Activated CD8-positive, alpha-beta T cell treated with anti-CD3 and anti-CD28 coated beads, Interleukin-2, amount 10 ng/mL, durations not matched to agents 7 days and 5 days (primary cell): ENCODE measurements at regions not wholly inside any gene's neighbourhood (a gene's known extent, or its start where the extent isn't known, plus 50 kb on each side); places are given as distances from the start of the nearest gene placed in this dataset.

Experiments used
- ATAC-seq: fragments of 150-1000 bp; cut with Tn5 transposase; one replicate; pipeline ENCODE4 v1.10.0; 2021; ENCODE audit warnings: moderate library complexity
- CTCF ChIA-PET: fragments of 350-600 bp; sonication (Branson Sonifier 250); formaldehyde crosslinking; loops from one replicate; lab custom pipeline; 2021; ENCODE audit warnings: antibody characterized with exemption; lab: Charles Lee
- POLR2A ChIA-PET: fragments of 350-600 bp; sonication (Branson Sonifier 250); formaldehyde crosslinking; loops from one replicate; lab custom pipeline; 2021; ENCODE audit warnings: antibody characterized with exemption; lab: Charles Lee
- DNase-seq: peaks from one replicate; pipeline ENCODE4 v3.0.0-alpha.2; 2020
- H3K27ac Mint-ChIP-seq: one replicate; pipeline ENCODE4 v1.8.0; 2021; ENCODE audit warnings: mild to moderate bottlenecking, mixed read lengths
- H3K27me3 Mint-ChIP-seq: one replicate; pipeline ENCODE4 v1.8.0; 2021; ENCODE audit warnings: low read depth, mixed read lengths
- H3K36me3 Mint-ChIP-seq: one replicate; pipeline ENCODE4 v1.8.0; 2021; ENCODE audit warnings: low read depth, mixed read lengths
- H3K4me1 Mint-ChIP-seq: one replicate; pipeline ENCODE4 v1.8.0; 2021; ENCODE audit warnings: low read depth, mixed read lengths
- H3K4me3 Mint-ChIP-seq: one replicate; pipeline ENCODE4 v1.8.0; 2021; ENCODE audit warnings: mild to moderate bottlenecking, mixed read lengths
- H3K9me3 Mint-ChIP-seq: one replicate; pipeline ENCODE4 v1.8.0; 2022; ENCODE audit warnings: mixed read lengths; ENCODE audit not compliant: insufficient read depth

- ATAC-seq = no peak
- POLR2A ChIA-PET = no interaction called here
- no peaks in the 10 kb centered on the region for H3K36me3 Mint-ChIP-seq
- no peak for DNase-seq
- H3K4me3 Mint-ChIP-seq = no peak overlapping the region
- CTCF ChIA-PET = no interaction called here
- H3K9me3 Mint-ChIP-seq = no peaks in the 10 kb centered on the region
- no peaks in the 10 kb centered on the region for H3K27me3 Mint-ChIP-seq
- H3K27ac Mint-ChIP-seq = no peak overlapping the region
- no peaks in the 10 kb centered on the region for H3K4me1 Mint-ChIP-seq
These were observed 573.7 kb downstream of the GBA3 start for GRCh38 chr4:23266401-23266800.

- Mint-ChIP-seq H3K4me3 (no peak overlapping the region), H3K9me3 (no peaks in the 10 kb centered on the region), H3K27me3 (no peaks in the 10 kb centered on the region), H3K27ac (no peak overlapping the region), H3K4me1 (no peaks in the 10 kb centered on the region), H3K36me3 (no peaks in the 10 kb centered on the region)
- CTCF ChIA-PET = no interaction called here
- DNase-seq (no peak), ATAC-seq (no peak)
- POLR2A ChIA-PET = no interaction called here
These were observed 567.8 kb downstream of the GBA3 start for GRCh38 chr4:23260511-23260910.

GRCh38 chr4:23245203-23245832, 552.6 kb downstream of the GBA3 start:
- Mint-ChIP-seq H3K4me1 (no peaks in the 10 kb centered on the region), H3K4me3 (no peak overlapping the region), H3K9me3 (no peaks in the 10 kb centered on the region), H3K36me3 (no peaks in the 10 kb centered on the region), H3K27me3 (no peaks in the 10 kb centered on the region), H3K27ac (no peak overlapping the region)
- DNase-seq (no peak), ATAC-seq (no peak)
- CTCF ChIA-PET = no interaction called here
- POLR2A ChIA-PET = no interaction called here

- Mint-ChIP-seq H3K27me3 (no peaks in the 10 kb centered on the region), H3K36me3 (no peaks in the 10 kb centered on the region), H3K4me1 (no peaks in the 10 kb centered on the region), H3K27ac (no peak overlapping the region), H3K9me3 (no peaks in the 10 kb centered on the region), H3K4me3 (no peak overlapping the region)
- CTCF ChIA-PET = interaction anchor here (0.8 kb wide), 1 partner anchor 322 kb away, joined by 3 read pairs; no protein-coding TSS in a partner anchor
- no peak for ATAC-seq
- POLR2A ChIA-PET = no interaction called here
- no peak for DNase-seq
These were observed 550.2 kb downstream of the GBA3 start for GRCh38 chr4:23242962-23243361.

GRCh38 chr4:23241408-23241807, 548.7 kb downstream of the GBA3 start:
- H3K27me3 Mint-ChIP-seq = no peaks in the 10 kb centered on the region
- DNase-seq (no peak), ATAC-seq (no peak)
- POLR2A ChIA-PET = no interaction called here
- no peak overlapping the region for H3K4me3 Mint-ChIP-seq
- no peaks in the 10 kb centered on the region for H3K36me3 Mint-ChIP-seq
- H3K9me3 Mint-ChIP-seq = no peaks in the 10 kb centered on the region
- CTCF ChIA-PET = no interaction called here
- H3K4me1 Mint-ChIP-seq = no peaks in the 10 kb centered on the region
- H3K27ac Mint-ChIP-seq = no peak overlapping the region

- Mint-ChIP-seq H3K4me3 (no peak overlapping the region), H3K27ac (no peak overlapping the region), H3K27me3 (no peaks in the 10 kb centered on the region), H3K9me3 (no peaks in the 10 kb centered on the region), H3K4me1 (no peaks in the 10 kb centered on the region), H3K36me3 (no peaks in the 10 kb centered on the region)
- ChIA-PET CTCF (no interaction called here), POLR2A (no interaction called here)
- no peak for DNase-seq
- no peak for ATAC-seq
These were observed 546.1 kb downstream of the GBA3 start for GRCh38 chr4:23238848-23239247.

- no peaks in the 10 kb centered on the region for H3K27me3 Mint-ChIP-seq
- ChIA-PET POLR2A (no interaction called here), CTCF (no interaction called here)
- no peaks in the 10 kb centered on the region for H3K9me3 Mint-ChIP-seq
- no peaks in the 10 kb centered on the region for H3K36me3 Mint-ChIP-seq
- ATAC-seq (no peak), DNase-seq (no peak)
- H3K4me3 Mint-ChIP-seq = no peak overlapping the region
- H3K27ac Mint-ChIP-seq = no peak overlapping the region
- no peaks in the 10 kb centered on the region for H3K4me1 Mint-ChIP-seq
These were observed 545.0 kb downstream of the GBA3 start for GRCh38 chr4:23237771-23238170.

- POLR2A ChIA-PET = no interaction called here
- DNase-seq (no peak), ATAC-seq (no peak)
- Mint-ChIP-seq H3K4me1 (no peaks in the 10 kb centered on the region), H3K27me3 (no peaks in the 10 kb centered on the region), H3K4me3 (no peak overlapping the region), H3K36me3 (no peaks in the 10 kb centered on the region), H3K9me3 (no peaks in the 10 kb centered on the region), H3K27ac (no peak overlapping the region)
- CTCF ChIA-PET = no interaction called here
These were observed 543.1 kb downstream of the GBA3 start for GRCh38 chr4:23235628-23236390.

- Mint-ChIP-seq H3K36me3 (no peaks in the 10 kb centered on the region), H3K4me3 (no peak overlapping the region), H3K27ac (no peak overlapping the region), H3K27me3 (no peaks in the 10 kb centered on the region), H3K9me3 (no peaks in the 10 kb centered on the region), H3K4me1 (no peaks in the 10 kb centered on the region)
- ChIA-PET POLR2A (no interaction called here), CTCF (no interaction called here)
- ATAC-seq (no peak), DNase-seq (no peak)
These were observed 542.0 kb downstream of the GBA3 start for GRCh38 chr4:23234716-23235115.

GRCh38 chr4:23234018-23234417, 541.3 kb downstream of the GBA3 start:
- Mint-ChIP-seq H3K4me1 (no peaks in the 10 kb centered on the region), H3K27me3 (no peaks in the 10 kb centered on the region), H3K4me3 (no peak overlapping the region), H3K9me3 (no peaks in the 10 kb centered on the region), H3K36me3 (no peaks in the 10 kb centered on the region), H3K27ac (no peak overlapping the region)
- POLR2A ChIA-PET = no interaction called here
- DNase-seq (no peak), ATAC-seq (no peak)
- CTCF ChIA-PET = no interaction called here

- Mint-ChIP-seq H3K9me3 (no peaks in the 10 kb centered on the region), H3K4me3 (no peak overlapping the region), H3K27ac (no peak overlapping the region), H3K36me3 (no peaks in the 10 kb centered on the region), H3K4me1 (no peaks in the 10 kb centered on the region), H3K27me3 (no peaks in the 10 kb centered on the region)
- DNase-seq (no peak), ATAC-seq (no peak)
- ChIA-PET CTCF (no interaction called here), POLR2A (no interaction called here)
These were observed 540.9 kb downstream of the GBA3 start for GRCh38 chr4:23233596-23233995.

GRCh38 chr4:23232987-23233386, 540.2 kb downstream of the GBA3 start:
- no peak overlapping the region for H3K27ac Mint-ChIP-seq
- CTCF ChIA-PET = no interaction called here
- no peak for DNase-seq
- H3K36me3 Mint-ChIP-seq = no peaks in the 10 kb centered on the region
- no peak overlapping the region for H3K4me3 Mint-ChIP-seq
- no peaks in the 10 kb centered on the region for H3K4me1 Mint-ChIP-seq
- H3K9me3 Mint-ChIP-seq = no peaks in the 10 kb centered on the region
- H3K27me3 Mint-ChIP-seq = no peaks in the 10 kb centered on the region
- POLR2A ChIA-PET = no interaction called here
- no peak for ATAC-seq
